ENCODE measurements at regions not wholly inside any gene's neighbourhood (a gene's known extent, or its start where the extent isn't known, plus 50 kb on each side); places are given as distances from the start of the nearest gene placed in this dataset.

DNA sequence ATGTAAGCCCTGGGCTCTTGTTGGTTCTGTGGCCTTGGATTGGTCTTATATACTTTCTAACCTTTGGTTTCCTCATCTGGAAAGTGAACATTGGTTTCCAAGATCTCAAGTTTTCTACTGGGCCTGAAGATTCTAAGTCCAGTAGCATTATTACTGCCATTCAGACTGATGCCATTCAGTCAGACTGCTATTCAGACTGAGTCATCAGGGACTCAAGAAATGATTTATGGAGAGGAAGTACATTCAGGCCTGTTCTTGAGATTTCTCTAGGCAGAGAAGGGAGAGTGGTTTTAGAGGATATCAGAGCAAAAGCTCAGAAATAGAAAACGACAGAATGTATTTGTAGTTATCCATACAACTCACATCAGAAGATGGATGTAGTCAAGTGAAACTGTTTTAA lies 557.2 kb downstream of the NR2F2 start:
- intact Hi-C loops (cut with micrococcal nuclease): no loop called here
- ATAC-seq (no peak), DNase-seq (no peak)
- H3K9me3 ChIP-seq (ENCODE audit: control insufficient read depth in 2 of 3, low read length in 3 of 3): no peaks in the 10 kb centered on the region
- peaks cover 0 to 6% (median 0%) of the 10 kb centered on the region in 11 donors for H3K9me3 Mint-ChIP-seq
- H3K27me3 ChIP-seq (ENCODE audit: control insufficient read depth in 2 of 2, insufficient read depth in 2 of 2, low read length in 2 of 2): no peaks in the 10 kb centered on the region
- ChIA-PET CTCF (no interaction called here), POLR2A (no interaction called here)
- H3K4me1 ChIP-seq (ENCODE audit: control insufficient read depth in 2 of 2, insufficient read depth in 2 of 2, low read length in 2 of 2): peaks cover 0 to 7% of the 10 kb centered on the region in 2 donors
- peaks cover 0 to 3% (median 0%) of the 10 kb centered on the region in 5 donors for H3K27me3 Mint-ChIP-seq
- peaks cover 3 to 21% (median 16%) of the 10 kb centered on the region in 7 donors for H3K4me1 Mint-ChIP-seq
- no peak overlapping the region for H3K4me3 Mint-ChIP-seq
- no peak overlapping the region for H3K4me3 ChIP-seq (ENCODE audit: low read length)
- no peaks in the 10 kb centered on the region for H3K36me3 Mint-ChIP-seq
- no peak overlapping the region for H3K27ac ChIP-seq (ENCODE audit: low read depth, low read length)
- H3K27ac Mint-ChIP-seq: no peak overlapping the region
- no peaks in the 10 kb centered on the region for H3K36me3 ChIP-seq (ENCODE audit: control insufficient read depth in 2 of 3, insufficient read depth in 3 of 3, low read length in 3 of 3)

GRCh38 chr15:96888764-96889163 lies 558.3 kb downstream of the NR2F2 start:
- H3K9me3 Mint-ChIP-seq: peaks cover 0 to 6% (median 0%) of the 10 kb centered on the region in 11 donors
- no peaks in the 10 kb centered on the region for H3K9me3 ChIP-seq (ENCODE audit: control insufficient read depth in 2 of 3, low read length in 3 of 3)
- H3K27ac ChIP-seq (ENCODE audit: low read depth, low read length): no peak overlapping the region
- ChIA-PET POLR2A (no interaction called here), CTCF (no interaction called here)
- DNase-seq (no peak), ATAC-seq (no peak)
- peaks cover 3 to 25% (median 16%) of the 10 kb centered on the region in 7 donors for H3K4me1 Mint-ChIP-seq
- H3K4me1 ChIP-seq (ENCODE audit: control insufficient read depth in 2 of 2, insufficient read depth in 2 of 2, low read length in 2 of 2): peaks cover 0 to 7% of the 10 kb centered on the region in 2 donors
- peaks cover 0 to 3% (median 0%) of the 10 kb centered on the region in 5 donors for H3K27me3 Mint-ChIP-seq
- H3K36me3 Mint-ChIP-seq: no peaks in the 10 kb centered on the region
- H3K36me3 ChIP-seq (ENCODE audit: control insufficient read depth in 2 of 3, insufficient read depth in 3 of 3, low read length in 3 of 3): no peaks in the 10 kb centered on the region
- peak overlapping the region in 4 of 10 donors; percentile 7 to 66 (median 22) for H3K4me3 Mint-ChIP-seq
- H3K27ac Mint-ChIP-seq: no peak overlapping the region
- intact Hi-C loops (cut with micrococcal nuclease): no loop called here
- H3K27me3 ChIP-seq (ENCODE audit: control insufficient read depth in 2 of 2, insufficient read depth in 2 of 2, low read length in 2 of 2): no peaks in the 10 kb centered on the region
- H3K4me3 ChIP-seq (ENCODE audit: low read length): no peak overlapping the region

- Mint-ChIP-seq H3K4me1 (peaks cover 3 to 25% (median 16%) of the 10 kb centered on the region in 7 donors), H3K27ac (peak overlapping the region in 6 of 9 donors; percentile 2 to 68 (median 31)), H3K36me3 (no peaks in the 10 kb centered on the region), H3K4me3 (peak overlapping the region; percentile 40 to 87 (median 71)), H3K27me3 (peaks cover 0 to 3% (median 0%) of the 10 kb centered on the region in 5 donors), H3K9me3 (peaks cover 0 to 6% (median 0%) of the 10 kb centered on the region in 11 donors)
- POLR2A ChIA-PET: no interaction called here
- Histone ChIP-seq H3K27ac (ENCODE audit: low read depth, low read length) (no peak overlapping the region), H3K9me3 (ENCODE audit: control insufficient read depth in 2 of 3, low read length in 3 of 3) (no peaks in the 10 kb centered on the region), H3K36me3 (ENCODE audit: control insufficient read depth in 2 of 3, insufficient read depth in 3 of 3, low read length in 3 of 3) (no peaks in the 10 kb centered on the region), H3K4me3 (ENCODE audit: low read length) (peak overlapping the region; percentile 34), H3K27me3 (ENCODE audit: control insufficient read depth in 2 of 2, insufficient read depth in 2 of 2, low read length in 2 of 2) (no peaks in the 10 kb centered on the region), H3K4me1 (ENCODE audit: control insufficient read depth in 2 of 2, insufficient read depth in 2 of 2, low read length in 2 of 2) (peaks cover 0 to 7% of the 10 kb centered on the region in 2 donors)
- CTCF ChIA-PET: interaction anchor here (0.7 kb wide), 1 partner anchor 431 kb away, joined by 3 read pairs; no protein-coding TSS in a partner anchor
- intact Hi-C loops (cut with micrococcal nuclease): loop anchor here (5.0 kb wide), 2 partner anchors 533 to 1633 kb away; no protein-coding TSS in a partner anchor
- DNase-seq (no peak), ATAC-seq (no peak)
Measured at GRCh38 chr15:96889734-96890480, 559.4 kb downstream of the NR2F2 start.

- Mint-ChIP-seq H3K9me3 (peaks cover 0 to 6% (median 0%) of the 10 kb centered on the region in 11 donors), H3K36me3 (no peaks in the 10 kb centered on the region), H3K4me3 (peak overlapping the region in 8 of 10 donors; percentile 2 to 82 (median 33)), H3K4me1 (peaks cover 3 to 25% (median 16%) of the 10 kb centered on the region in 7 donors), H3K27ac (peak overlapping the region in 2 of 9 donors; percentile 2 to 10), H3K27me3 (peaks cover 0 to 4% (median 0%) of the 10 kb centered on the region in 5 donors)
- no peak for ATAC-seq
- H3K36me3 ChIP-seq (ENCODE audit: control insufficient read depth in 2 of 3, insufficient read depth in 3 of 3, low read length in 3 of 3): no peaks in the 10 kb centered on the region
- intact Hi-C loops (cut with micrococcal nuclease): loop anchor here (5.0 kb wide), 2 partner anchors 534 to 1634 kb away; no protein-coding TSS in a partner anchor
- no peak overlapping the region for H3K27ac ChIP-seq (ENCODE audit: low read depth, low read length)
- POLR2A ChIA-PET: interaction anchor here (0.6 kb wide), 1 partner anchor 29 kb away, joined by 3 read pairs; no protein-coding TSS in a partner anchor
- no peak overlapping the region for H3K4me3 ChIP-seq (ENCODE audit: low read length)
- H3K27me3 ChIP-seq (ENCODE audit: control insufficient read depth in 2 of 2, insufficient read depth in 2 of 2, low read length in 2 of 2): no peaks in the 10 kb centered on the region
- H3K9me3 ChIP-seq (ENCODE audit: control insufficient read depth in 2 of 3, low read length in 3 of 3): no peaks in the 10 kb centered on the region
- CTCF ChIA-PET: interaction anchor here (0.7 kb wide), 1 partner anchor 430 kb away, joined by 3 read pairs; no protein-coding TSS in a partner anchor
- no peak for DNase-seq
- peaks cover 0 to 7% of the 10 kb centered on the region in 2 donors for H3K4me1 ChIP-seq (ENCODE audit: control insufficient read depth in 2 of 2, insufficient read depth in 2 of 2, low read length in 2 of 2)
Measured at GRCh38 chr15:96891046-96891445, 560.5 kb downstream of the NR2F2 start.

GRCh38 chr15:96893159-96893906 lies 562.8 kb downstream of the NR2F2 start:
- intact Hi-C loops (cut with micrococcal nuclease): loop anchor here (5.0 kb wide), 2 partner anchors 536 to 1636 kb away; no protein-coding TSS in a partner anchor
- CTCF ChIA-PET: no interaction called here

DNA sequence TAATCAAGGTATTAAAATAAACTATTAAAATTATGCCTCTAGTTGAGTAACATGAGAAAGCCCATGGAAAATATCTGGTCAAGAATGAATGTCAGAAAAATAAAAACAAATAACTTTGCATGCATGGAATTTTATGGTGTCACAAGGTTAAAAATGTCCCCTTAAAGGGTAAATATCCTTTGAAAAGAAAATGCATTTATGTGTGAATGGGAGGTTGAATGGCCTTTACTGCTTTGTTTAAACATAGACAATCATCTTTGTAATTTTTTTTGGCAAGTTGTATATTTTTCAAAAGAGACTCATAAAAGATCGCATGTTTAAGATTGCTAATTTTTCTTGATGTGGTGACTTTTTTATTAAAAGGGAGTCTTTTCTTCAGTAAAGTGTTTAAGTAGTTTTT lies 564.2 kb downstream of the NR2F2 start:
- H3K9me3 ChIP-seq (ENCODE audit: control insufficient read depth in 2 of 3, low read length in 3 of 3): no peaks in the 10 kb centered on the region
- Mint-ChIP-seq H3K36me3 (no peaks in the 10 kb centered on the region), H3K9me3 (no peaks in the 10 kb centered on the region), H3K27ac (no peak overlapping the region), H3K27me3 (peaks cover 0 to 11% (median 0%) of the 10 kb centered on the region in 5 donors), H3K4me1 (peaks cover 4 to 19% (median 11%) of the 10 kb centered on the region in 7 donors), H3K4me3 (no peak overlapping the region)
- H3K4me3 ChIP-seq (ENCODE audit: low read length): no peak overlapping the region
- intact Hi-C loops (cut with micrococcal nuclease): loop anchor here (5.0 kb wide), 2 partner anchors 537 to 1637 kb away; no protein-coding TSS in a partner anchor
- CTCF ChIA-PET: no interaction called here
- ATAC-seq: no peak
- POLR2A ChIA-PET: no interaction called here
- no peaks in the 10 kb centered on the region for H3K27me3 ChIP-seq (ENCODE audit: control insufficient read depth in 2 of 2, insufficient read depth in 2 of 2, low read length in 2 of 2)
- no peak for DNase-seq
- H3K4me1 ChIP-seq (ENCODE audit: control insufficient read depth in 2 of 2, insufficient read depth in 2 of 2, low read length in 2 of 2): peaks cover 0 to 7% of the 10 kb centered on the region in 2 donors
- H3K36me3 ChIP-seq (ENCODE audit: control insufficient read depth in 2 of 3, insufficient read depth in 3 of 3, low read length in 3 of 3): no peaks in the 10 kb centered on the region
- no peak overlapping the region for H3K27ac ChIP-seq (ENCODE audit: low read depth, low read length)

More at GRCh38 chr15:96893159-96893906, 562.8 kb downstream of the NR2F2 start:
- DNase-seq (no peak), ATAC-seq (no peak)
- H3K27me3 ChIP-seq (ENCODE audit: control insufficient read depth in 2 of 2, insufficient read depth in 2 of 2, low read length in 2 of 2): no peaks in the 10 kb centered on the region
- peaks cover 0 to 7% of the 10 kb centered on the region in 2 donors for H3K4me1 ChIP-seq (ENCODE audit: control insufficient read depth in 2 of 2, insufficient read depth in 2 of 2, low read length in 2 of 2)
- H3K4me3 Mint-ChIP-seq: no peak overlapping the region
- no peaks in the 10 kb centered on the region for H3K36me3 Mint-ChIP-seq
- H3K4me3 ChIP-seq (ENCODE audit: low read length): no peak overlapping the region
- H3K27ac ChIP-seq (ENCODE audit: low read depth, low read length): no peak overlapping the region
- H3K9me3 ChIP-seq (ENCODE audit: control insufficient read depth in 2 of 3, low read length in 3 of 3): no peaks in the 10 kb centered on the region
- POLR2A ChIA-PET: no interaction called here
- no peak overlapping the region for H3K27ac Mint-ChIP-seq
- H3K27me3 Mint-ChIP-seq: peaks cover 0 to 11% (median 0%) of the 10 kb centered on the region in 5 donors
- H3K4me1 Mint-ChIP-seq: peaks cover 4 to 25% (median 16%) of the 10 kb centered on the region in 7 donors
- no peaks in the 10 kb centered on the region for H3K36me3 ChIP-seq (ENCODE audit: control insufficient read depth in 2 of 3, insufficient read depth in 3 of 3, low read length in 3 of 3)
- peaks cover 0 to 1% (median 0%) of the 10 kb centered on the region in 11 donors for H3K9me3 Mint-ChIP-seq
